ENCODE measurements at regions not wholly inside any gene's neighbourhood (a gene's known extent, or its start where the extent isn't known, plus 50 kb on each side); places are given as distances from the start of the nearest gene placed in this dataset.
"Not testable (repeated sequence)": the region's sequence is repeated elsewhere in the genome, so short reads cannot be mapped to it uniquely, and the experiment has no call there.

DNA sequence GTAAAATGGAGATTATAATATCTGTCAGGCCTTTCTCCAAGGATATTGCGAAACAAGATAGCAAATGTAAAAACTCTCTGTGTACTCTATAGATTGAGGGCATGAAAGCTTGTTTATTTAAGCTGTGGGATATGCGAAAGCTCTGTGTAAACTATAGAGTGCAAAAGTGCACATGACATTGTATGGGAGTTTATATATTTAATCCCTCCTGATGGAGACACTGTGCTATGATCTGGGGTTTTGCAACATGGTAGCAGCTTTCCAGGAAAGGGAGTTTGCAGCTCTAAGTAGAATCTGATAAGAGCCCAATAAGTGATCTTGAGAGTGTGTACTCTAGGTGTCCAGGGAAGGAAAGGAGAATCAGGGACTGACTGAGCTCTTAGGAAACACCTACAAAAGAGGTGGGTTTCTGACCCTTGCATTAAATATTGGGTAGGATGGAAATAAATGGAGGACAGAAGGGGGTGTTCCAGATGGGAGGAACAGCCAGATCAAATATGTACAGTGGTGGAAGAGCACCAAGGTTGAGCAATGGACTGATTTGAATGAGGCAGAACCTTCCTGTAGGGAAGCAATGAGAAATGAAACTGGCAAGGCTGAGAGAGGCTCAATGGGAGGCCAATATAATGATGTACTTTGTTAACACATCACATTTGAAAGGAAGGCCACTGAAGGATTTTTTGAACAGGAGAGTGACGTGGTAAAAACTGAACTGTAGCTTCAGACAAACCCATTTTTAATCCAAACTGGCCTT, 450.1 kb downstream of the GJA1 start:
- DNase-seq, result no peak

DNA sequence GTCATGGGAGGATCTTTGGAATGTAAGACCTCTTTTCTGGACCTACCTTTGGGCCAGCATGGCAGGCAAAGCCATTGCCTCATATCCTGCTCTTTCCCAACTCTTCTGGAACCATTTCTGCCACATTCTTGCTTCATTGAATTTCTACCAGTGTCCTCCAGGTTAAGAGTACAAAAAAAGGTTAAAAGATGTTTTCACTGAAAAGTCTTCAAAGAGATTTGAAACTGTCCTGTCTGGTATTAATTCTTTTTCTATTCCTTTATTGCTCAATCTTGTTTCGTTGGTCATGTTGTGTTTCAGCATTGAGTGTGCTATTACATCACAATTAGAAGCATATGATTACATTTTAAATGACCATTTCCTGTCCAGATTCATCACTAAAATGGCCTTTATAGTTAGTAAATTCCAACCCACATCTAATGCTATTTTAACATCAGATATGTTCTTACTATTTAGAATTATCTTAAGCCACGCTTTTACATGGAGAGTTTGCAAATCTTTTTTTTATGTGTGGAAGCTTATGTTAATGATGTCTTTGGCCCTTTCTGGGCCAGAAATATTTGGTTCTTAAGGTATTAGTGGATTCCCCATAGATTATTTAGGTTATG, 450.9 kb downstream of the GJA1 start:
- DNase-seq, result no peak

DNA sequence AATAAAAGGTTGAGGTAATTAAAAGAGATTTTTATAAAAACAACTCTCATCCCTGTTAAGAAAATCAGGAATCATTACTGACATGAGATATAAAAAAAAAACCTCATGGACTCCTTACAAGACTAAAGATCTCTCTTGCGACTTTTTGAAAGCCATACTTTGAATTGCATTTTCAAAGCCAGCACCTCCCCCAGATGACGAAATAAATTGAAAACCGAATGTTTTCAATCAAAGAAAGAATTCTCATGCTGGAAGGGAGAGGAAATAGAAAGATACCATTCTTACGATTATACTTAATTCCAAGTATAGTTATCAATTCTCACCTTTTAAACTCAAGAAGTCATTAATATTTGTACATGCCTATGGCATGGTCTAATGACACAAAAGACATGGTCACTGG, 452.3 kb downstream of the GJA1 start:
- DNase-seq, result no peak

DNA sequence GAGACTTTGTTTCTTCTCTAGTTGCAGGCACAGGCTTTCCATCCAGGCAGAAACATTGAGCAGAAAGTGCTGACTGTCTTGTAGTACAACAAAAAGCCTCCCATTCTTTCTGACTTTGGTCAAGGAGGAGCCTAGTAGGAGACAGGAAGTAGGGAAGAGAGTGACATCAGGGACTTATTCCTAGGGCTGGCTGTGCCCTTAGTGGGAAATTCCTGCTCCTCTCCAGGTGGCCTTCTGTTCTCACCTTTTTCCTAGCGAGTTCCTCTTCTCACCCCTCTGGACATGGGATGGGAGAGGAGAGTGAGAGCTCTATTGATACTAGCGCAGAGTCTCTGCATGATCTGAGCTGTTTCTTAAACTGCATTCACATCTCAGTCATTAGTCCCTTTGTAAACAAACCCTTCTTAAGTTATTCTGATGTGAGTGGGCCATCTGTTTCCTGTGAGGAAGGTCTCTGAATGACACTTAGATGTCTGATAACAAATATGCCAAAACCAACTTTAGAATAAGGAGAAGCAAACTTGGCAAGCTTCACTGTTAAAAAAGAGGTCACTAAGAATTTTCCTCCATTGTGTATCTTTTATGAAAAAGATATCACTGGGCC, 455.0 kb downstream of the GJA1 start:
- DNase-seq, result no peak

DNA sequence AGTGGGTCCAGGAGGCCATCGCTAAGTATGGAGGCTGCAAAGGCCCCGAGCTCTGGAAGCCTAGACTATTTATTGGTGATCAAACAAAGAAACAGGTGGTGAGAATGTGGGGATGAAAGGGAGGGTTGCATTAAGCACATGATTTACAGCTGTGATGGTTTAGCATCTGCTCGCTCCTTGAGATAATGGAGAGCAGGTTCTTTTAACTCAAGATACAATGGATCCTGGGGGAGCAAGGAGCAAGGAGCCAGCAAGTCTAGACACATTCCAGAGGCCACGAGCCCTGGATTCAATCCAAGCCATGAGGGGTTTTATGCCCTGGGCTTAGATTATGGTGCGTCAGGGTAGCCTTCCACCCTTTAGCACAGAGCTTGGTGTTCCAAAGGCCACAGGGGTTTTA, 460.3 kb downstream of the GJA1 start:
- not testable (repeated sequence) for DNase-seq

DNA sequence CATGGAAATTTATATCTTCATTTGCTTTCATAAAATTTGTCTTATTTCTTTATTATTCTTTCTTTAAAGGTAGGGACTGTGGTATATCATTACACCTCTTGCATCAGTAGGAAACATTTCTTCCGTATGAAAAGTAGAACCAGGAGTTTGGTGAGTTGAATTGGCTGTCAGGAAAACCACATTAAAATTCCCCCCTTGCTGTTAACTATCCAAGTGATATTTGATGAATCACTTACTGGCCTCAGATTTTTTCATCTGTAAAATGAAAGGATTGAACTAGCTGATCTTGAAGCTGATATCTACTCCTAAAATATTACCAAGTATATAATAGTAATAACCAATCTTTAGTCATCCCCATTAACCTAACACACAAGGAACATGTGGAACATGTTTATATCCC, 460.9 kb downstream of the GJA1 start:
- DNase-seq, result no peak

DNA sequence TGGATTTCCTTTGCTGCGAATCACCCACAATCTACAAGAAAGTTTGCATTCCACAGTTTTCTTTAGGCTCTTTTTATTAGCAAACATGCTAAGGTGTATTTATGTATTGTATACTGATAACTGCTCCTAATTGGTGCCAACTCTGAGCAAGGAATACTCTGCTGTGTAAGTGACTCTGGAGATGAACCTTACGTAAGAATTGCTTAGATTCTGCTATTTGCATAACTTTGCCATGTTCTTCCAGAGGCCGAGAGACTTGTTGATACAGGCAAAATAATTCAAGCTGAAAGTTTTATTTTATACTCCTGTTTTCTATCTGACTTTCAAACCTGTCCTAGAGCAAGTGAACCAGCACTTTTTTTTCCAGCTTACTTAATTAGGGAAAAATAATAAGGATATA, 461.3 kb downstream of the GJA1 start:
- no peak for DNase-seq

DNA sequence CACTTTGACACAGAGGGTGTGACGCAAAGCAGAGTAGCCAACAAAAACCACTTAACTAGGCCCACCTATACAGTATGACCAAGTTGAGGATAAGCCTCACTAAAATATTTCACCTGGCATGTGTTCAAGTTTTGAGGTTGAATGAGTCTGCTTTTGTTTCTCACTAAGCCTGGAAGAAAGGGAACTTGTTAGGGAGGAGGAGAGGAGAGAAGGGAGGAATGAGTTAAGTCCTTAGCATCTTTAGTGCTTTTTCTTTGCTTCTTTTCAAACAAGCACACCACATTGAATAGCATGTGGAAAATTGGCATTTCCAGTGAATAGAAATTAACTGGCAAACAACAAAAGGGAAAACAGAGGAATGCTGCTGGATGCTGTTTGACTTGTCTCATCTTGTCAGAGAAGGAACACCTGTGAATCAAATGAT, 461.9 kb downstream of the GJA1 start:
- DNase-seq, result no peak

DNA sequence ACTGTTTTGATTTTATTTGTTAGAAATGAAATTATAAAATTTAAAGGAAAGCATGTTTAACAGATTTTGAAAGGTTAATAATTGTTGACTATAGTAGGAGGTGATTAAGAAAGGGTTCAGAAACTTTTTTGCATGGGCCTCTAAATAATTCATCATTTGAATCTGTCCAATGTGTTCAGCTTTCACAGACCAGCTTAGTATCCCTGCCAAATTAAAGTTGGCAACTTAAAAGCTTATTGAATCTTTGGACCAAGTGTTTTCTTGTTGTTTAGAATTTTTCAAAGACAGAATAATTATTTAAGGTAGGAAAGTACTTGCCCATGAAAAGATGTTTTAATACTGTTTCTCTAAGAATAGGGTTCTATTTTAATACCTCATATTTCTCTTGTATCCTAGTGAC, 466.0 kb downstream of the GJA1 start:
- DNase-seq, result no peak

DNA sequence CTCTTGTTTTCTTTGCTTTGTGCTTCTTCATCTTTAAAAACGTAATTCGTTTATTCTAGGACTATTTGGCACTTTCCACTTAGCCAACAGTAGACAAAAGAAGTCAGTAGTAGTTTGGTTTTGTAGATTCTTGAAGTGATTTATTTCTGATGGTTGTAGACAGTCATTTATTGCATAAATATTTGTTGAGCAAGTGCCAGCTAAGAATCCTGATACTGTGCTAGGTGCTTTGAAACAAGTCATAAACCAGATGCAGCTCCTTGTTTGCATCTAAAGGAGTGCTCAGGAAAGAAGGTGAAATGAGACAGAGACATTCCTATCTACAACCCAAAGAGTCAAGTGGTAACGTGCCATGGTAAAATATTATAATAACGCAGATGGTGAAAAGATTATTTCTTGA, 469.1 kb downstream of the GJA1 start:
- no peak for DNase-seq

DNA sequence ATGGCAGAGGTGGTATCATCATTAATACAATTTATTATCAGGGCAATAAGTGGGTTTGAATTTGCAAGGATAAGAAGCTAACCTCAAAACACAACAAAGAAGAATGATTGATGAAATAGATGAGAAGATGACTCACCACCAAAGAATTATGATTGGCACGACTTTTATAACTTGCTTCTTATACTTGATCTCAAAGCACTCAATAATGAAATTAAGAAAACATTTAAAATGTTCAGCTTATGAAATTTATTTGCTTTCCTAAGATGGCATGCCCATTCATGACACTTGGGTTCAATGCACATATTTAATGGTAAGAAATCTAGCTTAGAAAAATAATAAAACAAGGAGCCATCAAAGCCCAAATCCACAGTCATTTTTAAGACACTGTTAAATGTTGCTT, 477.5 kb downstream of the GJA1 start:
- no peak for DNase-seq

DNA sequence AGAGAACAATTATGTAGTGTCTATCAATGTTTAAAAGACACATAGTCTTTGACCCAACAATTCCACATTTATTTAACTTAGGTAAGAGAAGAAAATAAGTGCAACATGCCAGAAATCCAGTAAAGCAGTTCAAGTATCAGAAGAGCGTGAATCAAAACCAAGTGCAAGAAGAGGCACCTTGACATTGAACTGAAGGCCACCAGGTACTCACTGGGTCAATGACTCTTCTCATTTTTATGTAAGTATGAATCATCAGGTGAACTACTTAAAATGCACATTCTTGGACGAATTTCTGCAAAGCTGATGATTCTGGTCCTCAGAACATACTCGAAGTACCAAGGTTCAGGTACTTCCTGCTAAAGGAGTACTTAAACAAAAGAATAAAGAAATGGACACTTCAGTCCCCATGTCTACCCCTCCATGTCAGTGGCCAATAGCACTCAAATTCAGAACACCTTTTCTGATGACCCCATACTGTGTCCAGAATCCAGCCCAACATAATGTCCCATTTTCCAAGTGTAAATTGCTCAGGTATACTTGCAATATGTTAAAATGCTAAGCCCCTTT, 481.9 kb downstream of the GJA1 start:
- no peak for DNase-seq

DNA sequence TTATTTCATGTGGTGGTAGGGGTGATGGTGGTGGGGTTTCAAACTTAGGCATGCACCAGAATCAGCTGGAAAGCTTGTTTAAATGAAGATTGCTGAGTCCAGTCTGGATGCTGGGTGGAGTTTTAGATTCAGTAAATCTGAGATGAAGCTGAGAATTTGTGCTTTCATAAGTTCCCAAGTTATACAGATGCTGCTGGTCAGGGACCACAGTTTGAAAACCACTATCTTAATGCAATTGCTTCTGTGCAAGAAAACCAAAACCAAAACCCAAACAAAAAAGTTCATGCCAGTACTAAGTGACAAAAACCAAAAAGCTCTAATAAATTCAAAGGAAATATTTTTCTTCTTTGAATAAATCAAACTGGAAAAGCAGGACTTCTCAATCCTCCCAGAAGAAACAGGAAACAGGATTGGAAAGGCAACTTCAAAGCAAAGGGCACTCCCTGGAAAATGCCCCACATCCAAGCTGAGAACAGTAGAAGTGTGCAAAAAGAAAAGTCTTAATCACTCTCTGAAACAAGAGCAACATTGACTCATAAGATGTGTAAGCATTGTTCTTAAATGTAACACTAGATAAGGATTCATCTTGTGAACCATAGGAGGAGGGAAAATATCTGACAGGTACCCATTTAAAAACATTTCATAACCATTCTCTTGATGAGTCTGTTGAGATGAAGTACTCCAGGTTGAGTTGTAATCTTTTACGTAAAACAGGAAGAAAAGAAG, 481.5 kb upstream of the HSF2 start:
- DNase-seq, result no peak

DNA sequence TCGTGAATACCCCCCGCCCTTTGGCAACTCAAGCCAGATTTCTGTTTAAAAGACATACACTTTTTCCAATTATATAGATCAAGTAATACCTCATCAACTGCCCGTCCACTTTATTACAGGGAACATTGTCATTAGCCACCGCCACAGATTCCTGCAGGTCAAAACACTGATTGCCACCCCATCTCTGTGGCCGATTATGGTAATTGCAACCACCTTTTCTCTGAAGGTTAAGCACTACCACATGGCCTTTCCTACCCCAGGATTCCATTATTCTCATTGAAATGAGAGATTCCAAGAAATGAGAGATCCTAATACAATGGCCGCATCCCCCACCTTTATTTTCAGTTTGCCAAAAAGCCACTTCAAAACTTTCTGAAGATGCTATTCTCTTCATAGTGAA, 478.8 kb upstream of the HSF2 start:
- no peak for DNase-seq

DNA sequence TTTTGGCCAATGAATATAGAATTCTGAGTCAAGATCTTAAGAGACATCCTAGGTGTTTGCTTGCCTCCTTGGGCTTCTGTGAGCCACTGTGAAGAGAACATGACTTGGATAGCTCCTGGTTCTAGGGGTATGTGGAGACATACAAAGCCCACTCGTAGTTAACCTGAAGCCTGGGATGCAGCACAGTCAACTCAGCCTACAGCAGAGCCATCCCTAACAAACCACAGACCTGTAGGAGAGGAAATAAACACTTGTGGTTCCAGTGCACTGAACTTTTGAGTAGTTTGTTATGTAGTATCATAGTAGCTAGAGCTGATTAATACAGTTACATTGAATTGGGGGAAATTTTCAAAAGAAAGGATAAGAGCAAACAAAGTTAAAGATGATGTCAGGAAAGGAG, 474.4 kb upstream of the HSF2 start:
- no peak for DNase-seq

DNA sequence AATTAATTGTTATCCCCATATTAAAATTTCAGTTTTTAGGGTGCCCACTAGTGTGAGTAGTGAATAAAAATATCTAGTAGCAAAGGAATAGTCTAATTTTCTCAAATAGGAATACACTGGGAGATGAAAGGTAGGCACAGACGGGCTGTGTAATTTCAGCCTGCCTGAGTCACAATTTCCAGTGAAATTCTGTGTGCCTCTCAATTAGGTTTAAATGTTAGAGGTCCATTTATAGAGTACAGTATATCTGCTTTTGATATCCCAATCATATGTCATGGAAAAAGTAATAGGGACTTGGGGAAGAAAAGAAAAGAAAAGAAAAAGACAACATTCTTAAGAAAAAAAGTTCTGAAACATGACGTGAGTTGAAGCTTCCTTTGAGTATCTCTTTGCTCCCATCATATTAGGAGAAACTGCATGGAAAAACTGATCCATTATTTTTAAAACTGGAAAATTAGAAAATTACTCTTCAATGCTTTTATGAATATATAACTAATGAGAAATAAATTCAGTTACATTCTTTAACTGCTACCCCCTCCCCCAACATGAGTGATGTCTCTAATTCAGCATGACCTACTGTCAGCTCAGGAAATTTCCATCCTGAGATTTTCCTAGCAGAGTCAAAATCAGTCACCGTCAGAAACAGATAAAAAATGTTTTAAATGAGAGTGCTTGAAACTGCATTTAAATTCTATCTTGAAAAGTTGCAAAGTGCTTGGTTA, 473.8 kb upstream of the HSF2 start:
- no peak for DNase-seq

DNA sequence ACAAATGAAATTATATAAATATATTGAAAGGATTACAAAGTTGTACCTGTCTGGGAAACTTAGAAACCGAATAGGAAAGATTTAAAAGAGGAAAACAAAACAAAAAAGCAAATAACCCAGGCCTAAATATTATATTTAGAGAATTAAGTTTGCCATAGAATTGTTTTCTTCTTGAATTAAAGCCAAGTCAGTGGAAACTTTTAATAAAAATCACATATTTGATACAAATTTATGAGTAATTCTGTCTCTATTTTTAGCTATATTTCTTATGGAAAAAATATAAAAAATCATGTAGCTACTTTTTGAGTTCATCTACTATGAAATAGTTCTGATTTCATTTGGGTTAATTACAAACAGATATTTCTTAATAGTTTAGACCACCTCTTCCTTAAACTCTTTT, 470.2 kb upstream of the HSF2 start:
- DNase-seq, result no peak

DNA sequence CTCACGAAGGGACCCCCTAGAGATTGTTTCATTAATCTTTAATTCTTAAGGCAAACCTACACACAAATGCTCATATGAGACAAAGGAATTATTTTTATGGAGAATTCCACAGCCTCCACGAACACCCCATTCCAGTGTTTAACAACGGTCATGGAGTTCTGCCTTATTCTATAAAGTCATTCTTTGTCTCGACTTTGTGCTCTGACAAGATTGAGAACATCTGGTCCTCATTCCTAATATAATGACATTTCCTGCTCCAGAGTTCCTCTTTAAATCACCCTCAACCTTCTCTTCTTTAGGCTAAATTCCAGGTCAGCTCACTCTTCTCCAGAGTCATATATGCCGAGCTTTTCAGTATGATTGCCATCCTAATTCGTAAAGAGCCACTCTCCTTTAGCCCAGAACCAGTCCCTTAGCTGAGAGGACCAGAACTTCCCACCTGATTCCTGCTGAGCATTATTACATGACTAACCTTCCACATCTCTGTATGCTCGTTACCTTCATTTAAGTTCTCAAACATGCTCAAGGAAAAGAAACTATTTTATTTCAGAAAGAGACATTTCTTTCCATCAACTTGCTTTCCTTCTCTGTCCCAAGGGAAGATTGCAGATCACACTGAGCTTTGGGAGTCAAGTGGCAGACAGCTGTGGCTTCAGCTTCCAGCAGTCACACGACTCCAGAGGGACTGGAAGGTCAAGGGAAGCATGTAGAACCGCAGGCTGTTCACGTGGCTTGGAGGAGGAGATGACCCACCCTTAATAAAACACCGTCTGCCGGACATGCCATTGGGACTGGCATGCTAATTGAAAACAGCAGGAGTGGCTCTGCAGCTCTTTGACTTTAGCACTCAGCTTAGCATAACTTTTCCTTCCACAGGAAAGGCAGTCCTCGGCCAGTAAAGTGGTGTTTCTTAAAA, 467.1 kb upstream of the HSF2 start:
- no peak for DNase-seq

DNA sequence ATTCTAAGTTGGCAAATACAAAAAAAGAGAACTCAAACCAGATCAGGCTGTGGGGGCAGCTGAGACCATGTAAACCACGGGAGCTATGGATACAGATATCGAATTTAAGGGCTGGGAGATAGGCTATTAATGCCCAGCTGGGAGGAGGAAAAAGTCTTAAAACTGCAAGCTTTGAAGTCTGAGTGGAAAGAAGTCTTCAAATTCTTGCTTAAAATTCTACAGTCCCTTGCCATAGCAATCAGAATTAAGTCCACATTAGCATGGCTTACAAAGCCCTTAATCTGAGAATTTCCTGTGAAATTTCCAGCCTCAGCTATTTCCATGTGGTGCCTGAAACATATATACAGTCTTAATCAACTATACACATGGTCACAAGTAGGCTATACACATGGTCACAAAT, 465.0 kb upstream of the HSF2 start:
- DNase-seq, result no peak

DNA sequence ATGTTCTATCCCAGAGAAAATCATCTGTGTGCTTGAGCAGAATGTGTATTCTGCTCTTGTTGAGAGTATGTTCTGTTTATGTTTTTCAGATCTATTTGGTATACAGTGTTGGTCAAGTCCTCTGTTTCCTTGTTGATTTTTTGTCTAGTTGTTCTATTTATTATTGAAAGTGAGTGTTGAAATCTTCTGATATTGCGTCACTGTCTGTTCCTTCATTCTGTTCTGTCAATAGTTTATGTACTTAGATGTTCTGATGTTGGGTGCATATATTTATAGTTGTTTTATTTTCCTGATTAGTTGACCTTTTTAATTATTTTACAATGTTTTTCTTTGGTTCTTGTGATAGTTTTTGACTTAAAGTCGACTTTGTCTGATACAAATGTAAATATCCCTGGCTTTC, 458.7 kb upstream of the HSF2 start:
- DNase-seq, result no peak

DNA sequence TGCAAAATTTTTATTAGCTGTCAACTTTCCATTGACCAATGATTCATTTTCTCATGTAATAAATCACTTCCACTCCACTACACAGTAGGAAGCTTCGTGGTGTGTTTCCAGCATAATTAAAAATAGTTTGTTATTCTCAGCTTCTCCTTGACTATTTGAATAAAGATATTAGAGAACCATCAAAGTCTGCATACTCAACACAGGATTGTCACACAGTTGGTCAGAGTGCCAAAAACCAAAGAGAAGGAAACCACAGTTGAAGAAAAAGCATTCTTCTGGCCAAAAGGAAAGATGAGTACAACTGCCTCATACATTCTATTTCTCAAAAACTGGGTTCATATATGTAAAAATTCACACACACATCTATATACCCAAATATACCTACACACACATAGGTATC, 455.1 kb upstream of the HSF2 start:
- DNase-seq, result no peak

DNA sequence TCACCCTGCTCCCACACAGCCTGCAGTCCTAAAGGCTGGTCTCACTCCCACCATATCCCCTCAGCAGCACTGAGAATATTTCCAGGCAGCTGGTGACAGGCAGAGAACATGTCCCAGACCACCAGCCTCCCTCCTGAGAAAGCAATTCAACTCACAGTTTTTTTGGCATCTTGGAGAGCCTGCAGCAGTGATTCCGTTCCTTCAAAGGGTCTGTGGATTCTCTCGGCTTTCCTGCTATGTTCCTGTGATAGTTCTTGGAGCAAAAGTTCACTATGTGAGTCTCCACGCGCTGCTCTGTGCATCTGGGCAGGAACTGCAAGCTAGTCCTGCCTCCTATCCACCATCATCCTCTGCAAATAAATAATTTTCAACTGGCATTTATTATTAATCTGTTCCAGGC, 448.3 kb upstream of the HSF2 start:
- DNase-seq, result no peak
